CD4-positive, alpha-beta memory T cell (primary cell): ENCODE measurements at regions not wholly inside any gene's neighbourhood (a gene's known extent, or its start where the extent isn't known, plus 50 kb on each side); places are given as distances from the start of the nearest gene placed in this dataset.
A peak's percentile ranks its signal among the peaks of the same experiment; 100 is the strongest.

Experiments
- CTCF ChIA-PET: fragments of 350-600 bp; sonication (Branson Sonifier 250); formaldehyde crosslinking; loops from one replicate; lab custom pipeline; 2021; ENCODE audit warnings: inconsistent platforms; ENCODE audit not compliant: partially characterized antibody; lab: Charles Lee
- POLR2A ChIA-PET: fragments of 350-600 bp; sonication (Branson Sonifier 250); formaldehyde crosslinking; loops from one replicate; lab custom pipeline; 2021; ENCODE audit not compliant: partially characterized antibody; lab: Charles Lee
- DNase-seq, 5 donors: peaks; one replicate each; pipeline versions ENCODE4 v3.0.0 to v3.0.0-alpha.2; 2020 to 2022; ENCODE audit warnings: mixed read lengths in 1 of 5
- H3K27ac ChIP-seq: one replicate; pipeline ENCODE4 v1.7.0; 2013; ENCODE audit warnings: low read depth, low read length
- H3K27me3 ChIP-seq: 2 replicates; pipeline ENCODE4 v1.7.0; 2013; ENCODE audit warnings: mild to moderate bottlenecking, low read length, moderate library complexity; ENCODE audit not compliant: insufficient read depth
- H3K36me3 ChIP-seq: 2 replicates; pipeline ENCODE4 v1.7.0; 2013; ENCODE audit warnings: mild to moderate bottlenecking, low read length, moderate library complexity; ENCODE audit not compliant: insufficient read depth
- H3K4me1 ChIP-seq: 2 replicates; pipeline ENCODE4 v1.7.0; 2013; ENCODE audit warnings: mild to moderate bottlenecking, low read length, moderate library complexity; ENCODE audit not compliant: insufficient read depth
- H3K4me3 ChIP-seq, 2 donors: one replicate each; pipeline ENCODE4 v1.7.0; 2013; ENCODE audit warnings: low read length in 2 of 2, mild to moderate bottlenecking in 1 of 2
- H3K9me3 ChIP-seq, 2 donors: one replicate each; pipeline ENCODE4 v1.7.0; 2013; ENCODE audit warnings: low read length in 2 of 2, control low read depth in 1 of 2; ENCODE audit not compliant: control insufficient read depth in 1 of 2
- H3K27ac Mint-ChIP-seq, 7 donors: one replicate each; pipeline ENCODE4 v1.8.0; 2020 to 2021; ENCODE audit warnings: mixed read lengths in 7 of 7, mild to moderate bottlenecking in 6 of 7, inconsistent platforms in 3 of 7, moderate library complexity in 3 of 7
- H3K27me3 Mint-ChIP-seq, 2 donors: one replicate each; pipeline ENCODE4 v1.8.0; 2020 to 2021; ENCODE audit warnings: mixed read lengths in 2 of 2
- H3K36me3 Mint-ChIP-seq, 2 donors: one replicate each; pipeline ENCODE4 v1.8.0; 2020 to 2021; ENCODE audit warnings: mixed read lengths in 2 of 2, inconsistent platforms in 1 of 2, mild to moderate bottlenecking in 1 of 2
- H3K4me1 Mint-ChIP-seq, 4 donors: one replicate each; pipeline ENCODE4 v1.8.0; 2020 to 2021; ENCODE audit warnings: mixed read lengths in 4 of 4, mild to moderate bottlenecking in 1 of 4
- H3K4me3 Mint-ChIP-seq, 8 donors: one replicate each; pipeline ENCODE4 v1.8.0; 2020 to 2021; ENCODE audit warnings: mixed read lengths in 8 of 8, mild to moderate bottlenecking in 7 of 8, moderate library complexity in 6 of 8, inconsistent platforms in 3 of 8
- H3K9me3 Mint-ChIP-seq, 8 donors: one replicate each; pipeline ENCODE4 v1.8.0; 2020 to 2021; ENCODE audit warnings: mixed read lengths in 8 of 8, mild to moderate bottlenecking in 5 of 8, inconsistent platforms in 3 of 8, moderate library complexity in 1 of 8
- intact Hi-C: fragments of 100-400 bp; cut with micrococcal nuclease; formaldehyde crosslinking; loops from one replicate; pipeline ENCODE4 v1.15.1; 2023

GRCh38 chr3:36025232-36025631, 355.1 kb upstream of the STAC start:
- H3K36me3 Mint-ChIP-seq: no peaks in the 10 kb centered on the region
- CTCF ChIA-PET: no interaction called here
- Histone ChIP-seq H3K27ac (no peak overlapping the region), H3K4me3 (no peak overlapping the region), H3K36me3 (no peaks in the 10 kb centered on the region), H3K9me3 (no peaks in the 10 kb centered on the region), H3K27me3 (no peaks in the 10 kb centered on the region), H3K4me1 (no peaks in the 10 kb centered on the region)
- POLR2A ChIA-PET: no interaction called here
- intact Hi-C loops: no loop called here
- no peaks in the 10 kb centered on the region for H3K4me1 Mint-ChIP-seq
- H3K4me3 Mint-ChIP-seq: no peak overlapping the region
- no peak overlapping the region for H3K27ac Mint-ChIP-seq
- no peak for DNase-seq
- H3K27me3 Mint-ChIP-seq: no peaks in the 10 kb centered on the region
- H3K9me3 Mint-ChIP-seq: peaks cover 2 to 21% (median 7%) of the 10 kb centered on the region in 8 donors

DNA sequence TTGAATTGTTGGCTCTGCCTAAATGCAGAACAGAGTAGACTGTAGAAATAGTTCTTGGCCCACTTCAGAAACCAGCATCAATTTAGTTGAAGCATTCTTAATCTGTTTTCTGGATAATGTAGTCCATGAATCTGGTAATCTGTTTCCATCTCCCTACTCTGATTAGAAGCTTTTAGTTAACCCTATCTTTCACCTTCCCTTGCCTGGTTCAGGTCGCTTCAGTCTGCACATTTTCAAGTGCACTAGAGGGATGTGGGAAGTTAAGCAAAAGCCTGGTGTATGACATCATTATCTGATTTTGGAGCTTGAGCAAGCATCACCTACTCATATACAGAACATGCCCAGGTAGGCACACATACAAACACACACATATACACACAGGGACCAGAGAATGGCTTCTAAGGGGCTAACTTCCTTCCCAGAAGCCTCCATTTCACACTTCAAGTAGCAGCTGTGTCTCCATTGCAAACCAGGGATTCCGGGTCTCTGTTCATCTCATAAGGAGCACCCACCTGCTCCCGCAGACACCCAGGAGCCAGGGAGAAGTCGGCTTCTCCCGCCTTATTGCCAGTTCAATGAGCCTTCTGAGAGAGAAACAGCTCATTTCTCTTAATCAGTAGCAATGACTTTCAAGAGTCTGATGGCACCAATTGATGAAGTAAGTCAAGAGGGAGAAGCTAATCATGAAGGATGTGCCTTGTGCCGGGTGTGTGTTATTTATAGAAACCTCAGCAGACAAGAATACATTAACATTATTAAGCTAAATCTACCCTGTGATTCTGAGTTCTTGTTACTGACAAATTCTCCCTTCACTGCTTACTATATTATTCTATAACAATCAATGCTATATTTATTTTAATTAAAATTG, 347.9 kb upstream of the STAC start:
- Histone ChIP-seq H3K9me3 (no peaks in the 10 kb centered on the region), H3K36me3 (no peaks in the 10 kb centered on the region), H3K27me3 (no peaks in the 10 kb centered on the region), H3K4me1 (no peaks in the 10 kb centered on the region), H3K27ac (no peak overlapping the region), H3K4me3 (no peak overlapping the region)
- peaks cover 0 to 21% (median 8%) of the 10 kb centered on the region in 8 donors for H3K9me3 Mint-ChIP-seq
- POLR2A ChIA-PET: no interaction called here
- no peaks in the 10 kb centered on the region for H3K36me3 Mint-ChIP-seq
- no peaks in the 10 kb centered on the region for H3K4me1 Mint-ChIP-seq
- intact Hi-C loops: no loop called here
- H3K4me3 Mint-ChIP-seq: no peak overlapping the region
- no peak overlapping the region for H3K27ac Mint-ChIP-seq
- no peaks in the 10 kb centered on the region for H3K27me3 Mint-ChIP-seq
- CTCF ChIA-PET: no interaction called here
- DNase-seq: no peak

DNA sequence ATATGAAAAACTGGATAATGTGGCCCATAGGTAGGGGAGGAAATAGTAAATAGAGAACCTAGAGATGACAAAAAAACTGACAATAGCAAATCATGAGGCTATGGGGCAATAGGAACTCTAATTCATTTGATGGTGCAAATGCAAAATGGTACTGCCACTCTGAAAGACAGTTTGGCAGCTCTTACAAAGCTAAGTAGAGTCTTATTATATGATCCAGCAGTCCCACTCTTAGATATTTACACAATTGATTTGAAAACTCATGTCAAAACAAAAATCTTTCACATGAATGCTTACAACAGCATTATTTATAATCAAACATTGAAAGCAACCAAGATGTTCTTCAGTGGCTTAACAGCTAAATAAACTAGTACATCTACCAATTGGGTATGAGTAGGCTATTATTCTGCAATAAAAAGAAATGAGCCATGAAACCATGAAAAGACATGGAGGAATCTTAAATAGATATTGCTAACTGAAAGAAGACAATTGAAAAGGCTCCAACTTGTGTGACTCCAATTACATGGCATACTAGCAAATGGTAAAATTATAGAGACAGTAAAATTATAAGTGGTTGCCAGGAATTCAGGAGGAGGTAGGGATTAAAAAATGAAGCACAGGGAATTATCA, 321.8 kb upstream of the STAC start:
- ChIA-PET POLR2A (no interaction called here), CTCF (no interaction called here)
- H3K27me3 Mint-ChIP-seq: peaks cover 0 to 2% of the 10 kb centered on the region in 2 donors
- Histone ChIP-seq H3K4me1 (no peaks in the 10 kb centered on the region), H3K4me3 (no peak overlapping the region), H3K27me3 (no peaks in the 10 kb centered on the region), H3K9me3 (no peaks in the 10 kb centered on the region), H3K27ac (no peak overlapping the region), H3K36me3 (no peaks in the 10 kb centered on the region)
- H3K27ac Mint-ChIP-seq: no peak overlapping the region
- H3K9me3 Mint-ChIP-seq: peaks cover 0 to 7% (median 4%) of the 10 kb centered on the region in 8 donors
- no peaks in the 10 kb centered on the region for H3K36me3 Mint-ChIP-seq
- no peak for DNase-seq
- H3K4me1 Mint-ChIP-seq: no peaks in the 10 kb centered on the region
- no peak overlapping the region for H3K4me3 Mint-ChIP-seq
- intact Hi-C loops: no loop called here

- DNase-seq: no peak
- H3K36me3 Mint-ChIP-seq: no peaks in the 10 kb centered on the region
- H3K4me3 Mint-ChIP-seq: no peak overlapping the region
- no peaks in the 10 kb centered on the region for H3K4me1 Mint-ChIP-seq
- H3K27ac ChIP-seq: no peak overlapping the region
- peaks cover 0 to 3% (median 0%) of the 10 kb centered on the region in 8 donors for H3K9me3 Mint-ChIP-seq
- H3K4me1 ChIP-seq: no peaks in the 10 kb centered on the region
- intact Hi-C loops: no loop called here
- no peaks in the 10 kb centered on the region for H3K36me3 ChIP-seq
- H3K27ac Mint-ChIP-seq: no peak overlapping the region
- H3K9me3 ChIP-seq: no peaks in the 10 kb centered on the region
- POLR2A ChIA-PET: no interaction called here
- no peak overlapping the region for H3K4me3 ChIP-seq
- CTCF ChIA-PET: no interaction called here
- H3K27me3 Mint-ChIP-seq: no peaks in the 10 kb centered on the region
- H3K27me3 ChIP-seq: no peaks in the 10 kb centered on the region
Measured at GRCh38 chr3:36060950-36061349, 319.4 kb upstream of the STAC start.

DNA sequence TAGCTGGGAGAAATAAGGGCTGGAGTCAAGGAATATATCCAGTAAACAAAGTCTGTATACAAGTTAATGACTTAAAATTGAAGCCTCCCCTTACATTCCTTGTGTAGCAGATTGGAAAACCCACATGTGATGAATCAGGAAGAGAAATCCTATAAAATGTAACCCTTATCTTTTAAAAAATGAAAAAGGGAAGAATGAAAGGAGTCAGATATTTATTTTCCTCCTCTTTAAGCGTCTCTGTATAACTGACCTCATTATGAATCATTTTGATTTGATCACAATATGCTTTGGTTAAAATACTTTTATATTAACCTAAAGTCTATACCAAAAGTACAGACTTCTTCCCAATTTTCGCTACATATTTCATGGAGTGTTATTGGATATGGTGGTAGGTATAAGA, 316.3 kb upstream of the STAC start:
- intact Hi-C loops: no loop called here
- no peak for DNase-seq
- no peak overlapping the region for H3K4me3 ChIP-seq
- Mint-ChIP-seq H3K27ac (no peak overlapping the region), H3K9me3 (peaks cover 0 to 4% (median 1%) of the 10 kb centered on the region in 8 donors), H3K4me3 (no peak overlapping the region), H3K36me3 (no peaks in the 10 kb centered on the region), H3K27me3 (no peaks in the 10 kb centered on the region), H3K4me1 (no peaks in the 10 kb centered on the region)
- no peaks in the 10 kb centered on the region for H3K4me1 ChIP-seq
- no peaks in the 10 kb centered on the region for H3K9me3 ChIP-seq
- no peaks in the 10 kb centered on the region for H3K27me3 ChIP-seq
- H3K27ac ChIP-seq: no peak overlapping the region
- POLR2A ChIA-PET: no interaction called here
- CTCF ChIA-PET: no interaction called here
- no peaks in the 10 kb centered on the region for H3K36me3 ChIP-seq

GRCh38 chr3:36065321-36065720, 315.0 kb upstream of the STAC start:
- Mint-ChIP-seq H3K27me3 (no peaks in the 10 kb centered on the region), H3K27ac (no peak overlapping the region), H3K4me3 (no peak overlapping the region), H3K9me3 (peaks cover 0 to 4% (median 2%) of the 10 kb centered on the region in 8 donors), H3K4me1 (no peaks in the 10 kb centered on the region), H3K36me3 (no peaks in the 10 kb centered on the region)
- no peak for DNase-seq
- ChIA-PET CTCF (no interaction called here), POLR2A (no interaction called here)
- no peaks in the 10 kb centered on the region for H3K27me3 ChIP-seq
- H3K4me3 ChIP-seq: no peak overlapping the region
- intact Hi-C loops: no loop called here
- no peak overlapping the region for H3K27ac ChIP-seq
- H3K36me3 ChIP-seq: no peaks in the 10 kb centered on the region
- no peaks in the 10 kb centered on the region for H3K4me1 ChIP-seq
- no peaks in the 10 kb centered on the region for H3K9me3 ChIP-seq

- Mint-ChIP-seq H3K27me3 (peaks cover 0 to 2% of the 10 kb centered on the region in 2 donors), H3K9me3 (peaks cover 0 to 14% (median 0%) of the 10 kb centered on the region in 8 donors), H3K36me3 (no peaks in the 10 kb centered on the region), H3K4me3 (no peak overlapping the region), H3K4me1 (no peaks in the 10 kb centered on the region), H3K27ac (peak overlapping the region in 1 of 7 donors; percentile 4)
- Histone ChIP-seq H3K9me3 (no peaks in the 10 kb centered on the region), H3K27me3 (no peaks in the 10 kb centered on the region), H3K4me1 (no peaks in the 10 kb centered on the region), H3K36me3 (no peaks in the 10 kb centered on the region), H3K27ac (no peak overlapping the region), H3K4me3 (no peak overlapping the region)
- no peak for DNase-seq
- POLR2A ChIA-PET: no interaction called here
- CTCF ChIA-PET: no interaction called here
- intact Hi-C loops: no loop called here
Measured at GRCh38 chr3:36075491-36075890, 304.8 kb upstream of the STAC start.
